ENCODE measurements at regions not wholly inside any gene's neighbourhood (a gene's known extent, or its start where the extent isn't known, plus 50 kb on each side); places are given as distances from the start of the nearest gene placed in this dataset.

DNA sequence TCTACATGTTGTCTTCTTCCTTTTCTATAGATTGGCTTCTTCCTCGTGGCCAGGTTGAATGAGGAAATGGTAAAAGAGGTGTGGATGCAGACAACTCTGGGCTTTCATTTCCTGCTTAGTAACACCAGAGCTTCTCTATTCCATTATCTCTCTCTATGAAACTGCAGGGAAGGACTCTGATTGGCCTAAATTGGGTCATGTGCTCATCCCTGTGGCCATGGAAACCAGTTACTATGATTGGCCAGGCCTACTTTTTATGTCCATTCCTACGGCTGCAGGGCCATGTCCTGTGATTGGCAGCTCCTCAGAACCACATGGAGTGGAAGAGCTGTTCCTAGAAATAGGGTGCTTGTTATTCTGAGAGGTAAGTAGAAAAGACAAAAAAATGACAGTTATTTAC, 486.9 kb upstream of the ADAMTS9 start:
- Histone ChIP-seq H3K9me3 (no peaks in the 10 kb centered on the region), H3K36me3 (no peaks in the 10 kb centered on the region), H3K4me3 (replicated peaks in 1 of 3) (no peak overlapping the region), H3K4me1 (peaks cover 8 to 12% of the 10 kb centered on the region in 2 donors), H3K27me3 (no peaks in the 10 kb centered on the region), H3K27ac (no peak overlapping the region)
- intact Hi-C loops (cut with DNase I), result loop anchor here (5.0 kb wide), 1 partner anchor 642 kb away; no protein-coding TSS in a partner anchor
- no peak for TF ChIP-seq POLR2A (IDR thresholded peaks at IDR 0.05)
- no peak for TF ChIP-seq CTCF (IDR thresholded peaks at IDR 0.05)
- 68 to 95% methylated on average over 2 of the region's 2 CpGs for WGBS, 2 donors
- no peak for DNase-seq

DNA sequence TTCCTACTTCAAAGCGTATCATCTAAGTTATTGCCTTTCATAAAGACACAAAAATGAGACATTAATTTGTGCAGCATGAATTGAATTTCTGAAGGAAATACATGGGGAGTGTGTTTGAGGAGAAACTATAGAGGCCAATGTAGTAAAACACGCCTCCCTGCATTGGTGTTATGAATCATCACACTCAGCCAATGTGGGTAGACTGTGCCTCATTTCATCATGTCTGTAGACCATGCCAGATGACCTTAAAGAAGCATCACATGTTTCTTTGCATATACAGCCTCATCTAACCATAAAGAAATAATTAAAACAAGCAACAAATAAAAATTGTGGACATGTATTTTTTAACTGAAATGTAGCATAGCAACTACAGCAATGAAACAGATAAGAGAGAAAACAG, 486.0 kb upstream of the ADAMTS9 start:
- no peaks in the 10 kb centered on the region for H3K27me3 ChIP-seq
- H3K27ac ChIP-seq, result no peak overlapping the region
- H3K4me1 ChIP-seq, result peaks cover 9 to 20% of the 10 kb centered on the region in 2 donors
- no peaks in the 10 kb centered on the region for H3K36me3 ChIP-seq
- H3K4me3 ChIP-seq (replicated peaks in 1 of 3), result no peak overlapping the region
- no peaks in the 10 kb centered on the region for H3K9me3 ChIP-seq
- TF ChIP-seq POLR2A (IDR thresholded peaks at IDR 0.05), result no peak
- no peak for TF ChIP-seq CTCF (IDR thresholded peaks at IDR 0.05)
- 95 to 98% methylated on average over 2 of the region's 2 CpGs for WGBS, 2 donors
- DNase-seq, result no peak
- intact Hi-C loops (cut with DNase I), result loop anchor here (5.0 kb wide), 1 partner anchor 642 kb away; no protein-coding TSS in a partner anchor

GRCh38 chr3:65172209-65172608, 484.4 kb upstream of the ADAMTS9 start:
- no peak overlapping the region for H3K4me3 ChIP-seq (replicated peaks in 1 of 3)
- no peak for DNase-seq
- intact Hi-C loops (cut with DNase I), result loop anchor here (5.0 kb wide), 1 partner anchor 640 kb away; no protein-coding TSS in a partner anchor
- H3K36me3 ChIP-seq, result no peaks in the 10 kb centered on the region
- H3K27ac ChIP-seq, result no peak overlapping the region
- WGBS, 2 donors, result 73 to 78% methylated on average over 5 of the region's 5 CpGs
- no peak for TF ChIP-seq CTCF (IDR thresholded peaks at IDR 0.05)
- TF ChIP-seq POLR2A (IDR thresholded peaks at IDR 0.05), result no peak
- H3K27me3 ChIP-seq, result no peaks in the 10 kb centered on the region
- H3K4me1 ChIP-seq, result peaks cover 9 to 20% of the 10 kb centered on the region in 2 donors
- H3K9me3 ChIP-seq, result no peaks in the 10 kb centered on the region

DNA sequence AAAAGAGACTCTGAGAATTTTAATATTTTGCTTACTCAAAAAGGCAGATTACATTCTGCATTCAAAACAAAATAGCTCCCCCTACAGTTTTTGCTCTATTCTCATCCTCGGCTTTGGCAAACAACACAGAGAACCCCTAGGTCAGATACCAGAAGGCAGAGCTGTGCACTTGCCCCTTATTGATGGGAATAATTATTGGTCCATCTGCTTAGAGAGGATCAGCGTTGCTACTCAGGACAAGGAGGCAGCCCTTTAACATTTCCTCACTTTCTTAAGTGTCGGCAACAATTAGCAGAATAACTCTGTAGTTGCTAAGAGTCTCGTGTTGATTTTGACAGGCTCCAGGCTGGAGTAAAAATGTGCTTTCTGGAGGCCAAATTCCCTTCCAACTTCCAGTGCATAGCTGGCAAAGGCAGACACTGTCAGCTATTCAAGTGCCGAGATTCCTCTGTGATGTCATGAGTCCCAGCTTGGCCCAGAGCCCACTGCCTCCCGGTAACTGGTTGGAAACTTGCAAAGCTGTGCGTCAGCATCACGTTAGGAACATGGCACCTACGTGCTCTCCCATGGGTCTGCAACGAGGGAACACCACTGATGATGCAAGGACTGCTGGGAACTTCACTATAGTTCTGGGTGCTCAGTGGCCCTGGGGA, 482.7 kb upstream of the ADAMTS9 start:
- Histone ChIP-seq H3K4me3 (replicated peaks in 1 of 3) (no peak overlapping the region), H3K27ac (peak overlapping the region in 2 of 3 donors; percentile 29 to 46), H3K27me3 (no peaks in the 10 kb centered on the region), H3K9me3 (no peaks in the 10 kb centered on the region), H3K36me3 (no peaks in the 10 kb centered on the region), H3K4me1 (peaks cover 9 to 20% of the 10 kb centered on the region in 2 donors)
- TF ChIP-seq POLR2A (IDR thresholded peaks at IDR 0.05), result no peak
- TF ChIP-seq CTCF (IDR thresholded peaks at IDR 0.05), result peak in 3 of 6 experiments; percentile 31 to 41 (median 31)
- intact Hi-C loops (cut with DNase I), result loop anchor here (5.0 kb wide), 1 partner anchor 638 kb away; no protein-coding TSS in a partner anchor
- WGBS, 2 donors, result 8 to 22% methylated on average over 10 of the region's 10 CpGs
- peak; percentile 75 to 94 for DNase-seq

DNA sequence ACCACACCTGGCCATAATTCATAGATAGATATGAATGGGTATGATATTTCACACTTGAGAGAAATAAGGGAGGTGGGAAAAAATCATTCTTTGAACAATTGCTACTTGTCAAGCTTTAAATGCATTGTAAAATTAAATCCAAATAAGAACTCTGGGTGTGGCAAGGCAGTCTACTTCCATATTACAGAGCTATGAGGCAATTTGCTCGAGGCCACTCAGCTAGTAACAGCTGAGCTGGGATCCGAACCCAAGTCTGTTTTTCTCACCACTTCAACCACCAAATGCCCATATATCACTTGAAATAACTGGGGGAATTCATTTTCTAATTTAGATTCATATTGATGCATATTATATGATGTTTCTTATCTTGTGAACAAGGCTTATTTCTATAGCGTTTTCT, 482.2 kb upstream of the ADAMTS9 start:
- H3K36me3 ChIP-seq, result no peaks in the 10 kb centered on the region
- H3K4me3 ChIP-seq (replicated peaks in 1 of 3), result no peak overlapping the region
- intact Hi-C loops (cut with DNase I), result loop anchor here (5.0 kb wide), 1 partner anchor 638 kb away; no protein-coding TSS in a partner anchor
- WGBS, 2 donors, result 43 to 47% methylated on average over 3 of the region's 3 CpGs
- H3K27me3 ChIP-seq, result no peaks in the 10 kb centered on the region
- H3K9me3 ChIP-seq, result no peaks in the 10 kb centered on the region
- peak overlapping the region in 2 of 3 donors; percentile 29 to 46 for H3K27ac ChIP-seq
- TF ChIP-seq CTCF (IDR thresholded peaks at IDR 0.05), result no peak
- no peak for TF ChIP-seq POLR2A (IDR thresholded peaks at IDR 0.05)
- peaks cover 9 to 20% of the 10 kb centered on the region in 2 donors for H3K4me1 ChIP-seq
- DNase-seq, result no peak

Measured in thyroid gland (tissue), 4 donors.